Osteocyte (in vitro differentiated cells): ENCODE measurements at regions not wholly inside any gene's neighbourhood (a gene's known extent, or its start where the extent isn't known, plus 50 kb on each side); places are given as distances from the start of the nearest gene placed in this dataset.

Experiments
- DNase-seq: peaks from one replicate; pipeline ENCODE4 v3.0.0; 2021; ENCODE audit warnings: mixed read lengths; ENCODE audit not compliant: unreplicated experiment; ENCODE audit errors: extremely low spot score
- H3K27ac Mint-ChIP-seq: one replicate; pipeline ENCODE4 v1.8.0; 2021; ENCODE audit warnings: mild to moderate bottlenecking, mixed read lengths; ENCODE audit not compliant: unreplicated experiment
- H3K27me3 Mint-ChIP-seq: one replicate; pipeline ENCODE4 v1.8.0; 2021; ENCODE audit warnings: mixed read lengths; ENCODE audit not compliant: unreplicated experiment
- H3K36me3 Mint-ChIP-seq: one replicate; pipeline ENCODE4 v1.8.0; 2021; ENCODE audit warnings: mixed read lengths; ENCODE audit not compliant: unreplicated experiment
- H3K4me1 Mint-ChIP-seq: one replicate; pipeline ENCODE4 v1.8.0; 2021; ENCODE audit warnings: mixed read lengths; ENCODE audit not compliant: unreplicated experiment
- H3K4me3 Mint-ChIP-seq: one replicate; pipeline ENCODE4 v1.8.0; 2021; ENCODE audit warnings: mild to moderate bottlenecking, moderate library complexity, mixed read lengths; ENCODE audit not compliant: unreplicated experiment
- H3K9me3 Mint-ChIP-seq: one replicate; pipeline ENCODE4 v1.8.0; 2021; ENCODE audit warnings: mixed read lengths; ENCODE audit not compliant: unreplicated experiment
- TF ChIP-seq, protein P1 (sequence below): fragments of 200-600 bp; sonication (generic); IDR thresholded peaks from 2 replicates; pipeline ENCODE4 v1.5.0; 2021; ENCODE audit warnings: antibody characterized with exemption, mild to moderate bottlenecking, moderate library complexity

DNA sequence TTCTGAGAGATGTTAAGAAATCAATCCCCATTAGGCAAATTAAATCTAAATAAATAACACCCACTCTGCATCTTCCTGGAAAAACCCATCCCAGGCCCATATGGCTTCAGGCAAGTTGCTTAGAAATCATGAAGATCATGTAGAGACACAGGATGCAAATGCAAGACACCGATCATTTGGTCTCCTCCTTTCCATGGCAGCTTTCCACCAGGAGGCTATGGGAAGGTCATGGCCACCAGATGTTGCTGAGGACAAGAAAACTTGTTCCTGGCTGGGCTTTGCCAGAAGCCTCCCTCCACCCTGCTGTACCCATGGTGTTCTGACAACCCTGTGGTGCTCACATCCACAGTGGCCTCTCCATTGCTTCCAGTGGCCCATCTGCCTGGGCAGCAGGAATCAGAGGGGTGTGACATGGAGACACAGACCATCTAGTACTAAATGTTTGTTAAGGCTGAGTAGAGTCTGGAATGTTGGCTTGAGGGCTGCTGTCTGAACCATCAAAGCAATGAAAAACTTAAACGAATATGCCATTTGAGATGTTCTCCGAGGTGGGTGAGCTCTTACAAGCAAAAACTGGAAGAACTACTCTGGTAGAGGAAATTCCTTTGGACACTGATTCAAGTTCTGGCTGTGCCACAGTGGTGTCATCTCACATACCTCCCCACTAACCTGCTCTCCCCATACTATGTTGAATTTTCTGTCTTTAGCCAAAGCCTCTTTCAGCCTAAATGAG lies 293.2 kb downstream of the TNS1 start:
- TF ChIP-seq, protein P1, sequence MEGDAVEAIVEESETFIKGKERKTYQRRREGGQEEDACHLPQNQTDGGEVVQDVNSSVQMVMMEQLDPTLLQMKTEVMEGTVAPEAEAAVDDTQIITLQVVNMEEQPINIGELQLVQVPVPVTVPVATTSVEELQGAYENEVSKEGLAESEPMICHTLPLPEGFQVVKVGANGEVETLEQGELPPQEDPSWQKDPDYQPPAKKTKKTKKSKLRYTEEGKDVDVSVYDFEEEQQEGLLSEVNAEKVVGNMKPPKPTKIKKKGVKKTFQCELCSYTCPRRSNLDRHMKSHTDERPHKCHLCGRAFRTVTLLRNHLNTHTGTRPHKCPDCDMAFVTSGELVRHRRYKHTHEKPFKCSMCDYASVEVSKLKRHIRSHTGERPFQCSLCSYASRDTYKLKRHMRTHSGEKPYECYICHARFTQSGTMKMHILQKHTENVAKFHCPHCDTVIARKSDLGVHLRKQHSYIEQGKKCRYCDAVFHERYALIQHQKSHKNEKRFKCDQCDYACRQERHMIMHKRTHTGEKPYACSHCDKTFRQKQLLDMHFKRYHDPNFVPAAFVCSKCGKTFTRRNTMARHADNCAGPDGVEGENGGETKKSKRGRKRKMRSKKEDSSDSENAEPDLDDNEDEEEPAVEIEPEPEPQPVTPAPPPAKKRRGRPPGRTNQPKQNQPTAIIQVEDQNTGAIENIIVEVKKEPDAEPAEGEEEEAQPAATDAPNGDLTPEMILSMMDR: no peak
- Mint-ChIP-seq H3K9me3 (no peaks in the 10 kb centered on the region), H3K27ac (peak overlapping the region; percentile 63), H3K27me3 (no peaks in the 10 kb centered on the region), H3K4me1 (peaks cover 84% of the 10 kb centered on the region), H3K4me3 (no peak overlapping the region), H3K36me3 (peaks cover 4% of the 10 kb centered on the region)
- DNase-seq: no peak

GRCh38 chr2:217707131-217707611 lies 295.6 kb downstream of the TNS1 start:
- TF ChIP-seq, protein P1: no peak

DNA sequence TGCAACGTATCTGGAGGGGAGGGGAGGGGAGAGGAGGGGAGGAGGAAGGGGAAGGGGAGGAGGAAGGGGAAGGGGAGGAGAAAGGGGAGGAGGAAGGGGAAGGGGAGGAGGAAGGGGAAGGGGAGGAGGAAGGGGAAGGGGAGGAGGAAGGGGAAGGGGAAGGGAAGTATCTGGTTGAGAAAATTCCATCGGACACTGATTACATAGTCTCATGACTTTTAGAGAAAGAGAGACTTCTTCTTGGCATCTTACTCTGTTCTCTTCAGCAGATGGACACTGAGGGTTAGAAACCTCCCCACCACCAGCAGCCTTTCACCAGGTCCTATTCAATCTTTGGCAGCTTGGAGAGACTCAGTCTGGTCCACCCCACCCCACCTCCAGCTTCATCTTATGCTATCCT lies 296.3 kb downstream of the TNS1 start:
- H3K27me3 Mint-ChIP-seq: no peaks in the 10 kb centered on the region
- H3K9me3 Mint-ChIP-seq: no peaks in the 10 kb centered on the region
- TF ChIP-seq, protein P1: no peak
- H3K4me1 Mint-ChIP-seq: peaks cover 54% of the 10 kb centered on the region
- peak overlapping the region; percentile 97 for H3K27ac Mint-ChIP-seq
- DNase-seq: no peak
- no peak overlapping the region for H3K4me3 Mint-ChIP-seq
- H3K36me3 Mint-ChIP-seq: peaks cover 4% of the 10 kb centered on the region

More at GRCh38 chr2:217707131-217707611, 295.6 kb downstream of the TNS1 start:
- H3K27ac Mint-ChIP-seq: peak overlapping the region; percentile 97
- H3K4me1 Mint-ChIP-seq: peaks cover 60% of the 10 kb centered on the region
- H3K4me3 Mint-ChIP-seq: peak overlapping the region; percentile 14
- no peak for DNase-seq
- no peaks in the 10 kb centered on the region for H3K27me3 Mint-ChIP-seq
- H3K9me3 Mint-ChIP-seq: no peaks in the 10 kb centered on the region
- peaks cover 4% of the 10 kb centered on the region for H3K36me3 Mint-ChIP-seq

DNA sequence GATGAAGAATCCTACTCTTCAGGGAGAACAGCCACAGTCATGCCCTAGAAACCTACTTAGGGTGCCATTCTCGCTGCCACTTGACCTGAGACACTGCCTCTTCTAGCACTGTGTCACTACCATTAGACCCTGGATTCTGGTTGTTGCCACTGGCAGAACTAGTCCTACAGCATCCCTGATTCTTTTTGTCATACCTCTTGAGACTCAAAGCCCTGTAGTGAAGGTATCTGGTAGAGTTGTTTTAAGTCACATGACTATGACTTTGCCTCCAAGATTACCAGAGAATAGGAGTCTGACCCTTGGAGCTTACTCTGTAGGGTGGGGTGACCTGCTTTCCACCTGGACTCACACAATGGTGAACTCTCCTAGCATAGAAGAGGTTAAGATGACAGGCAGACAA lies 296.7 kb downstream of the TNS1 start:
- H3K27me3 Mint-ChIP-seq: no peaks in the 10 kb centered on the region
- peaks cover 50% of the 10 kb centered on the region for H3K4me1 Mint-ChIP-seq
- no peak overlapping the region for H3K4me3 Mint-ChIP-seq
- peaks cover 4% of the 10 kb centered on the region for H3K36me3 Mint-ChIP-seq
- TF ChIP-seq, protein P1: no peak
- peak overlapping the region; percentile 81 for H3K27ac Mint-ChIP-seq
- DNase-seq: no peak
- no peaks in the 10 kb centered on the region for H3K9me3 Mint-ChIP-seq

DNA sequence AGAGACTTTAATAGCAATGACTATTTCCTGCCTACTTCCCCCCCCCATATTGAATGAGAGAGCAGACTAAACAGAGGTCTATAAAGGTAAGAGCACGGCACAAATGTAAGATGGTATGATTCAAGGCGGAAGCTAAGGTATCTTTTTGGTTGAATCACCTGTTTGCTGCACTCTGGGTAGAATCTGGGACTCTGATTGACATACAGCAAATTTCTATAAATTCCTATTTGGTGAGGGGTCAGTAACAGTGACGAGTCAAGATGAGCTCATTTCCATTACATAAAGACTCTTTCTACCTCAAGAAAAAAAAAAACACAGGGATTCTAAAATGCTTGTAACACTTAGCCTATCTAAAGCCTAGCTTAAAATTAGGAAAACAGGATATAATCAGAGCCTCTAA lies 297.3 kb downstream of the TNS1 start:
- TF ChIP-seq, protein P1: no peak
- Mint-ChIP-seq H3K4me1 (peaks cover 44% of the 10 kb centered on the region), H3K27ac (peak overlapping the region; percentile 81), H3K9me3 (no peaks in the 10 kb centered on the region), H3K4me3 (no peak overlapping the region), H3K27me3 (no peaks in the 10 kb centered on the region), H3K36me3 (peaks cover 4% of the 10 kb centered on the region)
- DNase-seq: no peak
